ENCODE measurements at regions not wholly inside any gene's neighbourhood (a gene's known extent, or its start where the extent isn't known, plus 50 kb on each side); places are given as distances from the start of the nearest gene placed in this dataset.

DNA sequence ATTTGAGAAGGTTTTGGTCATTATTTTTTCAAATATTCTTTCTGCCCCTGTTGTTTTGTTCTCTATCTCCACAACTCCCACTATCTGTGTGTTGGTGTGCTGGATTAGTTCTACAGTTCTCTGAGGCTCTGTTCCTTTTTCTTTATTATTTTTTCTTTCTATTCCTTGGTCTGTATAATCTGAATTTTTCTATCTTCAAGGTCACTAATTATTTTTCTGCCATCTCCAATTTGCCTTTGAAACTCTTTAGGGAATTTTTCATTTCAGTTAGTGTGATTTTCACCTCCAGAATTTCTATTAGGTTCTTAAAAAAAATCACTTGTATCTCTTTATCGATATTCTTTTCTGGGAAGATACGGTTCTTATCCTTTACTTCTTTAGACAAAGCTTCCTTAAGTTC is 82.1 kb upstream of the GGTLC1 start:
- Histone ChIP-seq H3K27ac (ENCODE audit: low read depth, low read length) (no peak overlapping the region), H3K9ac (ENCODE audit: low read depth in 1 of 2, low read length in 2 of 2) (no peak overlapping the region), H3K4me1 (ENCODE audit: control insufficient read depth in 1 of 2, insufficient read depth in 2 of 2, low read length in 2 of 2) (no peaks in the 10 kb centered on the region), H3K36me3 (ENCODE audit: control insufficient read depth in 1 of 2, insufficient read depth in 2 of 2, low read length in 2 of 2) (no peaks in the 10 kb centered on the region), H3K4me3 (ENCODE audit: low read depth in 1 of 2, low read length in 2 of 2) (no peak overlapping the region), H3K27me3 (ENCODE audit: control insufficient read depth in 1 of 2, insufficient read depth in 2 of 2, low read length in 2 of 2) (no peaks in the 10 kb centered on the region), H3K9me3 (ENCODE audit: control insufficient read depth in 1 of 2, low read length in 2 of 2) (peaks cover 0 to 2% of the 10 kb centered on the region in 2 donors)

DNA sequence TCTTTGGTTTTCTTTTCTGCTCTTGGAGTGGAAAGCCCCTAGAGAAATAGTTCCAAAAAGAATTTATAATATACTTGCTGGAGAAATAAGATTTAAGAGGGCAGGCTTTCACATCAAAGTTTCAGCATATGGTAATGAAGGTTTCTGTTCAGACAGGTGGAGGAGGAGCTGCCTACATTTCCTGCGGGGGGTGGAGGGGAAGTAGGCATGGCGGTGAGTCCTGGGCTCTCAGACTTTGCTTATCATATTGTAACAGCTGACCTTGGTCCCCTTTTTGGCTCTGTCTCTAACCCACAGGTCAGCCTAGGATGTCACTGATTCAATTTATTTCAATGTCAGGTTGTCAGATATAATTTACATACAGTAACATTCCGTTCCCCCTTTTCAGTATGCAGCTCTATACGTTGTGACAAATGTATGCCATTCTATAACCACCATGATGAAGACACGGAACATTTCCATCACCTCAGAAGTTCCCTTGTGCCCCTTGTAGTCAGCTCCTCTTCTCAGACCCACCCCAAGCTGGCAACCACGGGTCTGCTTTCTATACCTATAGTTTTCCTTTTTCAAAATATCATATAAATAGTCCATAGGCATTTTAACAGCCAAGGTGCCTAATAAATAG is 77.6 kb upstream of the GGTLC1 start:
- H3K4me1 ChIP-seq (ENCODE audit: control insufficient read depth in 1 of 2, insufficient read depth in 2 of 2, low read length in 2 of 2), result no peaks in the 10 kb centered on the region
- H3K27ac ChIP-seq (ENCODE audit: low read depth, low read length), result no peak overlapping the region
- no peak overlapping the region for H3K9ac ChIP-seq (ENCODE audit: low read depth in 1 of 2, low read length in 2 of 2)
- H3K9me3 ChIP-seq (ENCODE audit: control insufficient read depth in 1 of 2, low read length in 2 of 2), result peaks cover 0 to 2% of the 10 kb centered on the region in 2 donors
- no peaks in the 10 kb centered on the region for H3K36me3 ChIP-seq (ENCODE audit: control insufficient read depth in 1 of 2, insufficient read depth in 2 of 2, low read length in 2 of 2)
- no peak overlapping the region for H3K4me3 ChIP-seq (ENCODE audit: low read depth in 1 of 2, low read length in 2 of 2)
- H3K27me3 ChIP-seq (ENCODE audit: control insufficient read depth in 1 of 2, insufficient read depth in 2 of 2, low read length in 2 of 2), result no peaks in the 10 kb centered on the region

DNA sequence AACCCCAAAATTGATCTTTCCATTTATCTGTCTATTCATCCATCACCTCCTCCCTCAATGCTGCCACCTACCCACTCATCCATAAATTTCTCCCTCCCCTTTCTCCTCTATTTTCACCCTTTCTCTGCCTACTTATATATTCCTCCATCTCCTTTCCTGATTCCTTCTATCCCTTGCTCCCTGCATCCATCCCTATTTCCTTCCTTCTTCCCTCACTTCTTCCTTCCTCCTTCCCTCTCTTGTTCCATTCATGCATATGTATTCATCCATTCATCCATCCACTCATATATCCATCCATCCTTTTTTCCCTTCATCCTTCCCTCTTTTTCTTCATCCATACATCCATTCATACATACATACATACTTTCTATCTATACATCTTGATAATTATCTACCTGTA is 76.3 kb upstream of the GGTLC1 start:
- Histone ChIP-seq H3K27me3 (ENCODE audit: control insufficient read depth in 1 of 2, insufficient read depth in 2 of 2, low read length in 2 of 2) (no peaks in the 10 kb centered on the region), H3K4me1 (ENCODE audit: control insufficient read depth in 1 of 2, insufficient read depth in 2 of 2, low read length in 2 of 2) (no peaks in the 10 kb centered on the region), H3K9me3 (ENCODE audit: control insufficient read depth in 1 of 2, low read length in 2 of 2) (peaks cover 0 to 2% of the 10 kb centered on the region in 2 donors), H3K9ac (ENCODE audit: low read depth in 1 of 2, low read length in 2 of 2) (no peak overlapping the region), H3K27ac (ENCODE audit: low read depth, low read length) (no peak overlapping the region), H3K36me3 (ENCODE audit: control insufficient read depth in 1 of 2, insufficient read depth in 2 of 2, low read length in 2 of 2) (no peaks in the 10 kb centered on the region), H3K4me3 (ENCODE audit: low read depth in 1 of 2, low read length in 2 of 2) (no peak overlapping the region)

DNA sequence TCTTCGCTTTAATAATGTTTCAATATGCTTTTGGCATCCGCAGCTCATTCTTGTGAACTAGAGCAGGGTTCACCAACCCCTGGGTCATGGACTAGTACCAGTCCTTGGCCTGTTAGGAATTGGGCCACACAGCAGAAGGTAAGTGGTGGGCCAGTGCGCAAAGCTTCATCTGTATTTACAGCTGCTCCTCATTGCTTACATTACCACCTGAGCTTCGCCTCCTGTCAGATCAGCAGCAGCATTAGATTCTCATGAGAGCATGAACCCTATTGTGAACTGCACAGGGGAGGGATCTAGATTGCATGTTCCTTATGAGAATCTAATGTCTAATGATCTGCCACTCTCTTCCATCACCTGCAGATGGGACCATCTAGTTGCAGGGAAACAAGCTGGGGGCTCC is 75.5 kb upstream of the GGTLC1 start:
- Histone ChIP-seq H3K27ac (ENCODE audit: low read depth, low read length) (no peak overlapping the region), H3K9me3 (ENCODE audit: control insufficient read depth in 1 of 2, low read length in 2 of 2) (peaks cover 0 to 2% of the 10 kb centered on the region in 2 donors), H3K4me3 (ENCODE audit: low read depth in 1 of 2, low read length in 2 of 2) (no peak overlapping the region), H3K4me1 (ENCODE audit: control insufficient read depth in 1 of 2, insufficient read depth in 2 of 2, low read length in 2 of 2) (no peaks in the 10 kb centered on the region), H3K9ac (ENCODE audit: low read depth in 1 of 2, low read length in 2 of 2) (no peak overlapping the region), H3K36me3 (ENCODE audit: control insufficient read depth in 1 of 2, insufficient read depth in 2 of 2, low read length in 2 of 2) (no peaks in the 10 kb centered on the region), H3K27me3 (ENCODE audit: control insufficient read depth in 1 of 2, insufficient read depth in 2 of 2, low read length in 2 of 2) (no peaks in the 10 kb centered on the region)

DNA sequence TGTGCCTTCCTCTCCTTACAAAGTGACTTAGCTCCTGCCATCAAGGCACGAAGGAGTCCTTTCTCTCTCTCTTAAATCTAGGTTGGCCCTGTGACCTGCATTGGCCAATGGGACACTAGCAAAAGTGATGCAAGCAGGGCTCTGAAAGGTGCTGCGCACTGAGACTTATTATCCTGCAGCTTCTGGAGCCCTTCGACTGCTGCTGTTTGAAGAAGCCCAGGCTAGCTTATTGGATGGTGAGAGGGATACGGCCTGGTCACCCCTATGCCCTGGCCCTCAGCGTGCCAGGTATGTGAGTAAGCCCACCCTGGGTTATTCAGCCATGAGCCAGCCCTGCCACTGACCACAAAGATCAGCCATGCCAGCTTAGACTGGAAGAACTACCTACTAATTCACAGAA is 74.5 kb upstream of the GGTLC1 start:
- no peak overlapping the region for H3K9ac ChIP-seq (ENCODE audit: low read depth in 1 of 2, low read length in 2 of 2)
- no peaks in the 10 kb centered on the region for H3K4me1 ChIP-seq (ENCODE audit: control insufficient read depth in 1 of 2, insufficient read depth in 2 of 2, low read length in 2 of 2)
- no peak overlapping the region for H3K27ac ChIP-seq (ENCODE audit: low read depth, low read length)
- H3K9me3 ChIP-seq (ENCODE audit: control insufficient read depth in 1 of 2, low read length in 2 of 2), result no peaks in the 10 kb centered on the region
- H3K36me3 ChIP-seq (ENCODE audit: control insufficient read depth in 1 of 2, insufficient read depth in 2 of 2, low read length in 2 of 2), result no peaks in the 10 kb centered on the region
- H3K4me3 ChIP-seq (ENCODE audit: low read depth in 1 of 2, low read length in 2 of 2), result no peak overlapping the region
- H3K27me3 ChIP-seq (ENCODE audit: control insufficient read depth in 1 of 2, insufficient read depth in 2 of 2, low read length in 2 of 2), result no peaks in the 10 kb centered on the region

DNA sequence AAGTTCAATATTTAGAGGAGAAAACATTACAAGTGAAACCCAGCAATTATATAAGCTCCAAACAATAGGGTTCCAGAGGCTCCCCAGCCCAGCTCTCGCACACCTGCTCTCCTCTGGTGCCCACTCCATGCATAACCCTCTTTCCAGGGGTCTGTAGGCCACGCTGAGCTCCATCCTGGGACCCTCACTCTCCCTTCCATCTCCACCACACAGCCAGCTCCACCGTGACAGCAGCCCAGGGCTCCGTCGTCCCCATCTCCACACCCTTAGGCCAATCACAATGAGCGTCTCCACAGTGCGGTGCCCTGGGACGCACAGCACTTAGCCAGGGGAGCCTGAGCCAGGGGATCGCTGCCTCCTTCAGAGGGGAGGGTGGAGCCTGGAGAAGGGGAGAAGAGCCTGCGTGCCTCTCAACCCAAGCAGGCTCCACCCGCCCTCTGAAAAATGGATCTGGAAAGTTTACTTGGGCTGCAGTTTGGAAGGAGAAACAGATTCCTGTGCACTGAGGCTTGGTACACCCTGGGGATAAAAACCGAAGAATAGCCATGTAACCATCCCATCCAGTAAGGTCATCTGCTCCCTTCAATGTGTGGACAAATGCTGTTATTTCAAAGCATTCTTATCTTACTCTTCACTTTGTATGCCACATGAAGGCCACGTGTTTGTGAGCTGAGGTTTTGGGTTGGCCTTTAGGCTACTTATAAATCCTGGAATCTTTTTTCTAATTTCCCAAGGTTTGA is 72.4 kb upstream of the GGTLC1 start:
- Histone ChIP-seq H3K27ac (ENCODE audit: low read depth, low read length) (no peak overlapping the region), H3K9ac (ENCODE audit: low read depth in 1 of 2, low read length in 2 of 2) (no peak overlapping the region), H3K9me3 (ENCODE audit: control insufficient read depth in 1 of 2, low read length in 2 of 2) (no peaks in the 10 kb centered on the region), H3K27me3 (ENCODE audit: control insufficient read depth in 1 of 2, insufficient read depth in 2 of 2, low read length in 2 of 2) (no peaks in the 10 kb centered on the region), H3K4me3 (ENCODE audit: low read depth in 1 of 2, low read length in 2 of 2) (no peak overlapping the region), H3K4me1 (ENCODE audit: control insufficient read depth in 1 of 2, insufficient read depth in 2 of 2, low read length in 2 of 2) (no peaks in the 10 kb centered on the region), H3K36me3 (ENCODE audit: control insufficient read depth in 1 of 2, insufficient read depth in 2 of 2, low read length in 2 of 2) (no peaks in the 10 kb centered on the region)

DNA sequence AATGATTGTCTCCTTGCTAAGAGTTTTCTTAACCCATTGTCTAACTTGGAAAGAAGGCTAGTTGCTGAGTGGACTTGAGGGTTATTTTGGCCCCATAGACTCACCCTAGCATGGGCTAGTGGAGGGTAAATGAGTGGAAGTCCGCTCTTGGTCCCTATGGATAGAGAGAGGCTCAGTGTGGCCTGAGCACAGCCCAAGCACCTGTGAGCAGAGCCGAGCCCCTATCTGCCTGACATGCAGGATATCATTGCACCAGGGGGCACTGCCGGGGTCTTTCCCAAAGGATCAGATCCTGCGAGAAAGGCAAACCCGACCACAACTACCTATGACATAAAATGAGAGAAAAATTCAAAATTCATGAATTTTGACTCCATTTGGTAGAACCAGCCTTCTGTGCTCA is 70.6 kb upstream of the GGTLC1 start:
- Histone ChIP-seq H3K27ac (ENCODE audit: low read depth, low read length) (no peak overlapping the region), H3K9ac (ENCODE audit: low read depth in 1 of 2, low read length in 2 of 2) (no peak overlapping the region), H3K27me3 (ENCODE audit: control insufficient read depth in 1 of 2, insufficient read depth in 2 of 2, low read length in 2 of 2) (no peaks in the 10 kb centered on the region), H3K4me1 (ENCODE audit: control insufficient read depth in 1 of 2, insufficient read depth in 2 of 2, low read length in 2 of 2) (no peaks in the 10 kb centered on the region), H3K4me3 (ENCODE audit: low read depth in 1 of 2, low read length in 2 of 2) (no peak overlapping the region), H3K9me3 (ENCODE audit: control insufficient read depth in 1 of 2, low read length in 2 of 2) (no peaks in the 10 kb centered on the region), H3K36me3 (ENCODE audit: control insufficient read depth in 1 of 2, insufficient read depth in 2 of 2, low read length in 2 of 2) (no peaks in the 10 kb centered on the region)

DNA sequence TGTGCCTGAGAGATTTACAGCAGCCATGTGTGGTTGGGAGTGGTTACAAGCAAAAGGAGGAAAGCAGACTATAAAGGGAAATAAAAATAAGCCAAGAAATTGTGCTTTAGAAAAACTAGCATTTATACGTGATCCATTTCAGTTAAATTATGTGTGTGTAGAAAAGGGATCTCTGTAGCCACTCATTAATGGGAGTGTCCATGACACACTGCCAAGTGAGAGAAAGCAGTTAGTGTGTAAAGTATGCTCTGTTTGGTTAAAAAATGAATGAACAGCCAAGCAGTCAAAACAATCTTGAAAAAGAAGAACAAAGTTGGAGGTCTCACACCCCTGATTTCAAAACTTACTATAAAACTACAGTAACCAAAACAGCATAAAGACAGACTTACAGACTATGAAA is 67.9 kb upstream of the GGTLC1 start:
- no peaks in the 10 kb centered on the region for H3K27me3 ChIP-seq (ENCODE audit: control insufficient read depth in 1 of 2, insufficient read depth in 2 of 2, low read length in 2 of 2)
- H3K9me3 ChIP-seq (ENCODE audit: control insufficient read depth in 1 of 2, low read length in 2 of 2), result no peaks in the 10 kb centered on the region
- no peaks in the 10 kb centered on the region for H3K36me3 ChIP-seq (ENCODE audit: control insufficient read depth in 1 of 2, insufficient read depth in 2 of 2, low read length in 2 of 2)
- H3K9ac ChIP-seq (ENCODE audit: low read depth in 1 of 2, low read length in 2 of 2), result no peak overlapping the region
- no peak overlapping the region for H3K27ac ChIP-seq (ENCODE audit: low read depth, low read length)
- H3K4me3 ChIP-seq (ENCODE audit: low read depth in 1 of 2, low read length in 2 of 2), result no peak overlapping the region
- no peaks in the 10 kb centered on the region for H3K4me1 ChIP-seq (ENCODE audit: control insufficient read depth in 1 of 2, insufficient read depth in 2 of 2, low read length in 2 of 2)

DNA sequence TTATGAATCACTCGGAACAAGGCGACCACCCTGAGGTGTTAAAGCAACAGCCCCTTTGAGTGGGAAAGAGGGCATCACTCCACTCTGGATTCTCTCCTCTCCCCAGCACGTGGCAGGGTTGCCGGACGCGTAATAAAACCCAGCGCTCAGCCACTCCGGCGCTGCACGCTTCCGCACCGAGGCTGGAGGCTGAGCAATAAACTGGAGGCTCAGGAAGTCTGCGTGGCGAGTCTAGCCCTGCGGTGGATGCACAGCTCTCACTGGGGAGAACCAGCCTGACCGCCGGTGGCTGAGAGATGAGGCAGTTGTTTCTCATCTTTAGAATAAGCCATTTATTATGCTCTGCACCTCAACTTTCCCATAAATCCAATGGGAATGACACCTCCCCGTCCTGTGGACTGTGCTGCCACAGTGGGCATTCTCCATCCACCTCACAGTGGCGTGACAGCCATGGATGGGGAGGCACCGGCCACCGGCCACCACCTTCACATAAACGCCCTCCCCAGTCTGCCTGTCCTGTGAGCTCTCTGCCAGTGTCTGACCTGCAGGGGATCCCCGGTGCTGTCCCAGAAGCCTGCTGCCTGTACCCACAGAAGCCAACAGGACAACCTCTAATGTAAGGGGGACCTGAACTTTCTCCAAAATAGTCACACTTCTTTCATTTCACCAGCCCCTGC is 64.2 kb upstream of the GGTLC1 start:
- Histone ChIP-seq H3K36me3 (ENCODE audit: control insufficient read depth in 1 of 2, insufficient read depth in 2 of 2, low read length in 2 of 2) (no peaks in the 10 kb centered on the region), H3K9me3 (ENCODE audit: control insufficient read depth in 1 of 2, low read length in 2 of 2) (no peaks in the 10 kb centered on the region), H3K27ac (ENCODE audit: low read depth, low read length) (no peak overlapping the region), H3K9ac (ENCODE audit: low read depth in 1 of 2, low read length in 2 of 2) (no peak overlapping the region), H3K4me1 (ENCODE audit: control insufficient read depth in 1 of 2, insufficient read depth in 2 of 2, low read length in 2 of 2) (no peaks in the 10 kb centered on the region), H3K4me3 (ENCODE audit: low read depth in 1 of 2, low read length in 2 of 2) (no peak overlapping the region), H3K27me3 (ENCODE audit: control insufficient read depth in 1 of 2, insufficient read depth in 2 of 2, low read length in 2 of 2) (no peaks in the 10 kb centered on the region)

DNA sequence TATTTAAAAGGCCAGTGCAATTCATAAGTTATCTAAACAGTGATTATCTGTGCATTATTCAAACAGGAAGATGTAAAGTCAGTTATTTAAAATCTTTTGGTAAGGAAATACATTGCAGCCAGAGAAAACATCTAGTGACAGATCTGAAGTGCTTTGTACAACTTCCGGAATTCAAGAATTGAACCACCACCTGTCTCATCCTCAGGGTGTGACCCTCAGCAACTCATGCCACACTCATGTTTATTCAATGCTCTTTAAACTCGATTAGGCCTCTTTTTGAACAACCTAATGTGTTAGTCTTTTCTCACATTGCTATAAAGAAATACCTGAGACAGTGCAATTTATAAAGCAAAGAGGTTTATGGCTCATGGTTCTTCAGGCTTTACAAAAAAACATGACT is 62.6 kb upstream of the GGTLC1 start:
- Histone ChIP-seq H3K9me3 (ENCODE audit: control insufficient read depth in 1 of 2, low read length in 2 of 2) (no peaks in the 10 kb centered on the region), H3K27me3 (ENCODE audit: control insufficient read depth in 1 of 2, insufficient read depth in 2 of 2, low read length in 2 of 2) (no peaks in the 10 kb centered on the region), H3K4me1 (ENCODE audit: control insufficient read depth in 1 of 2, insufficient read depth in 2 of 2, low read length in 2 of 2) (no peaks in the 10 kb centered on the region), H3K36me3 (ENCODE audit: control insufficient read depth in 1 of 2, insufficient read depth in 2 of 2, low read length in 2 of 2) (no peaks in the 10 kb centered on the region), H3K9ac (ENCODE audit: low read depth in 1 of 2, low read length in 2 of 2) (no peak overlapping the region), H3K4me3 (ENCODE audit: low read depth in 1 of 2, low read length in 2 of 2) (no peak overlapping the region), H3K27ac (ENCODE audit: low read depth, low read length) (no peak overlapping the region)

Data from duodenal mucosa (tissue), 2 donors.